Stimulated activated CD4-positive, alpha-beta T cell treated with anti-CD3 and anti-CD28 coated beads, Interleukin-1b, Interleukin-23, amount 100 ng/mL, for 48 hours (primary cell): ENCODE measurements at regions not wholly inside any gene's neighbourhood (a gene's known extent, or its start where the extent isn't known, plus 50 kb on each side); places are given as distances from the start of the nearest gene placed in this dataset.
"Not testable (repeated sequence)": the region's sequence is repeated elsewhere in the genome, so short reads cannot be mapped to it uniquely, and the experiment has no call there.

ENCODE experiments used
- DNase-seq: peaks from one replicate; pipeline ENCODE4 v3.0.0-alpha.2; 2020

- peak; percentile 14 for DNase-seq
Observed at GRCh38 chr19:14283813-14284520, 78.0 kb upstream of the ADGRL1 start.

GRCh38 chr19:14279270-14279669 lies 73.3 kb upstream of the ADGRL1 start:
- DNase-seq = not testable (repeated sequence)

GRCh38 chr19:14277608-14278007 lies 71.6 kb upstream of the ADGRL1 start:
- no peak for DNase-seq

GRCh38 chr19:14275823-14276222 lies 69.9 kb upstream of the ADGRL1 start:
- not testable (repeated sequence) for DNase-seq

GRCh38 chr19:14272623-14273022 lies 66.7 kb upstream of the ADGRL1 start:
- DNase-seq = no peak

GRCh38 chr19:14271840-14272239 lies 65.9 kb upstream of the ADGRL1 start:
- DNase-seq = no peak

GRCh38 chr19:14270557-14270956 lies 64.6 kb upstream of the ADGRL1 start:
- DNase-seq = not testable (repeated sequence)

GRCh38 chr19:14267224-14267741 lies 61.3 kb upstream of the ADGRL1 start:
- DNase-seq = no peak

- not testable (repeated sequence) for DNase-seq
Observed at GRCh38 chr19:14266208-14266607, 60.2 kb upstream of the ADGRL1 start.

- DNase-seq = no peak
Observed at GRCh38 chr19:14265290-14266036, 59.5 kb upstream of the ADGRL1 start.

- not testable (repeated sequence) for DNase-seq
Observed at GRCh38 chr19:14255902-14256649, 50.1 kb upstream of the ADGRL1 start.
